IMR-90 (cell line): ENCODE measurements at regions not wholly inside any gene's neighbourhood (a gene's known extent, or its start where the extent isn't known, plus 50 kb on each side); places are given as distances from the start of the nearest gene placed in this dataset.

ENCODE experiments used
- ATAC-seq: fragments of 200-7000 bp; cut with Tn5 transposase; 2 replicates; pipeline ENCODE4 v1.9.1; 2020; ENCODE audit warnings: low read depth, mild to moderate bottlenecking, moderate library complexity
- BruUV-seq: library from RNA; stranded (reverse); fragments of 400-500 nt; replicated peaks from 2 replicates; lab custom pipeline; 2021; lab: Mats Ljungman, UMichigan
- CTCF ChIA-PET: fragments of 300-600 bp; formaldehyde crosslinking; extraction: SDS; loops from one replicate; lab custom pipeline; 2021; ENCODE audit warnings: antibody characterized with exemption; lab: Yijun Ruan, JAX
- POLR2A ChIA-PET: fragments of 300-600 bp; sonication (Branson Sonifier 250); formaldehyde crosslinking; loops from one replicate; lab custom pipeline; 2022; ENCODE audit warnings: antibody characterized with exemption; ENCODE audit not compliant: unreplicated experiment; lab: Charles Lee
- DNase-seq: peaks from one replicate; pipeline ENCODE4 v3.0.0; 2013
- H2AFZ ChIP-seq: replicated peaks from 2 replicates; pipeline ENCODE3; 2013; ENCODE audit warnings: low read length, mild to moderate bottlenecking; ENCODE audit not compliant: poor library complexity
- H2AK5ac ChIP-seq: 2 replicates; pipeline ENCODE4 v1.6.1; 2013; ENCODE audit warnings: low read depth, low read length, inconsistent platforms
- H2AK9ac ChIP-seq: replicated peaks from 2 replicates; pipeline ENCODE3; 2013; ENCODE audit warnings: mild to moderate bottlenecking, low read depth, low read length, moderate library complexity; ENCODE audit not compliant: poor library complexity
- H2BK120ac ChIP-seq: 2 replicates; pipeline ENCODE4 v1.6.1; 2013; ENCODE audit warnings: low read depth, low read length, inconsistent platforms
- H2BK15ac ChIP-seq: 3 replicates; pipeline ENCODE4 v1.6.1; 2013; ENCODE audit warnings: low read depth, low read length, inconsistent platforms
- H2BK20ac ChIP-seq: 2 replicates; pipeline ENCODE4 v1.6.1; 2013; ENCODE audit warnings: low read depth, mild to moderate bottlenecking, inconsistent platforms, low read length, moderate library complexity
- H2BK5ac ChIP-seq: 2 replicates; pipeline ENCODE4 v1.6.1; 2013; ENCODE audit warnings: mild to moderate bottlenecking, low read depth, low read length, inconsistent platforms; ENCODE audit not compliant: poor library complexity, severe bottlenecking
- H3K14ac ChIP-seq: replicated peaks from 2 replicates; pipeline ENCODE4 v1.6.1; 2013; ENCODE audit warnings: low read depth, low read length, inconsistent platforms
- H3K18ac ChIP-seq: 2 replicates; pipeline ENCODE4 v1.6.1; 2013; ENCODE audit warnings: low read depth, low read length, control low read depth
- H3K23ac ChIP-seq: 2 replicates; pipeline ENCODE4 v1.6.1; 2013; ENCODE audit warnings: low read depth, low read length, inconsistent platforms
- H3K27ac ChIP-seq: 2 replicates; pipeline ENCODE4 v1.5.1; 2013; ENCODE audit warnings: mild to moderate bottlenecking, control low read depth, low read length; ENCODE audit not compliant: insufficient read depth
- H3K27me3 ChIP-seq: 2 replicates; pipeline ENCODE4 v1.6.1; 2013; ENCODE audit warnings: low read length; ENCODE audit not compliant: control insufficient read depth, insufficient read depth
- H3K36me3 ChIP-seq: 2 replicates; pipeline ENCODE4 v1.6.1; 2013; ENCODE audit warnings: low read length, mixed read lengths; ENCODE audit not compliant: control insufficient read depth, insufficient read depth
- H3K4ac ChIP-seq: 2 replicates; pipeline ENCODE4 v1.6.1; 2013; ENCODE audit warnings: low read depth, low read length, inconsistent platforms
- H3K4me1 ChIP-seq: 2 replicates; pipeline ENCODE4 v1.6.1; 2013; ENCODE audit warnings: low read length, mixed read lengths; ENCODE audit not compliant: control insufficient read depth, insufficient read depth
- H3K4me2 ChIP-seq: 2 replicates; pipeline ENCODE4 v1.6.1; 2013; ENCODE audit warnings: low read depth, mild to moderate bottlenecking, control low read depth, low read length, moderate library complexity
- H3K4me3 ChIP-seq: 2 replicates; pipeline ENCODE4 v1.5.1; 2013; ENCODE audit warnings: low read depth, mild to moderate bottlenecking, control low read depth, low read length, moderate library complexity; ENCODE audit not compliant: insufficient read depth
- H3K56ac ChIP-seq: 2 replicates; pipeline ENCODE4 v1.6.1; 2013; ENCODE audit warnings: low read length, inconsistent platforms; ENCODE audit not compliant: insufficient read depth; ENCODE audit errors: extremely low read depth
- H3K79me1 ChIP-seq, 2 experiments: 2 replicates each; pipeline ENCODE4 v1.6.1; 2013; ENCODE audit warnings: low read length in 2 of 2, inconsistent platforms in 1 of 2, low read depth in 1 of 2
- H3K9ac ChIP-seq: 2 replicates; pipeline ENCODE4 v1.6.1; 2013; ENCODE audit warnings: low read depth, low read length, control low read depth
- H3K9me1 ChIP-seq: 2 replicates; pipeline ENCODE4 v1.6.1; 2013; ENCODE audit warnings: low read length, inconsistent platforms; ENCODE audit not compliant: insufficient read depth
- H3K9me3 ChIP-seq: 2 replicates; pipeline ENCODE4 v1.6.1; 2013; ENCODE audit warnings: low read length; ENCODE audit not compliant: control insufficient read depth, insufficient read depth
- H4K20me1 ChIP-seq: 2 replicates; pipeline ENCODE4 v1.6.1; 2013; ENCODE audit warnings: low read length, inconsistent platforms; ENCODE audit not compliant: insufficient read depth
- H4K5ac ChIP-seq: 2 replicates; pipeline ENCODE4 v1.6.1; 2013; ENCODE audit warnings: mild to moderate bottlenecking, low read depth, low read length, control low read depth
- H4K8ac ChIP-seq, 2 experiments: 2 replicates each; pipeline ENCODE4 v1.6.1; 2013; ENCODE audit warnings: low read depth in 2 of 2, low read length in 2 of 2, control low read depth in 1 of 2, inconsistent platforms in 1 of 2
- H4K91ac ChIP-seq: 2 replicates; pipeline ENCODE4 v1.6.1; 2013; ENCODE audit warnings: low read depth, low read length, inconsistent platforms; ENCODE audit not compliant: insufficient read depth
- BHLHE40 ChIP-seq: fragments of 150-350 bp; IDR thresholded peaks from 2 replicates; pipeline ENCODE4 v1.6.1; 2016; ENCODE audit warnings: mild to moderate bottlenecking, low read depth, low read length
- CHD1 ChIP-seq: IDR thresholded peaks from 2 replicates; pipeline ENCODE4 v1.6.1; 2012; ENCODE audit warnings: low read depth, low read length, improper control_type of control experiment
- CTCF ChIP-seq: conservative IDR thresholded peaks from 2 replicates; pipeline ENCODE4 v1.5.1; 2012; ENCODE audit warnings: mild to moderate bottlenecking, low read depth, low read length, improper control_type of control experiment
- ELK1 ChIP-seq: fragments of 150-350 bp; IDR thresholded peaks from 2 replicates; pipeline ENCODE4 v1.6.1; 2016; ENCODE audit warnings: low read depth, mild to moderate bottlenecking, low read length, moderate library complexity, borderline replicate concordance
- FOS ChIP-seq: fragments of 150-350 bp; IDR thresholded peaks from 2 replicates; pipeline ENCODE4 v1.6.1; 2016; ENCODE audit warnings: low read depth, low read length
- MAFK ChIP-seq: IDR thresholded peaks from 2 replicates; pipeline ENCODE4 v1.6.1; 2012; ENCODE audit warnings: low read depth, low read length, improper control_type of control experiment
- MAZ ChIP-seq: IDR thresholded peaks from 2 replicates; pipeline ENCODE4 v1.6.1; 2012; ENCODE audit warnings: low read depth, mild to moderate bottlenecking, low read length, improper control_type of control experiment, moderate library complexity, borderline replicate concordance
- MXI1 ChIP-seq: IDR thresholded peaks from 2 replicates; pipeline ENCODE4 v1.6.1; 2012; ENCODE audit warnings: low read depth, mild to moderate bottlenecking, low read length, moderate library complexity, borderline replicate concordance
- NFE2L2 ChIP-seq: fragments of 150-350 bp; IDR thresholded peaks from 2 replicates; pipeline ENCODE4 v1.6.1; 2016; ENCODE audit warnings: low read depth, mild to moderate bottlenecking, low read length
- RAD21 ChIP-seq: IDR thresholded peaks from 2 replicates; pipeline ENCODE4 v1.6.1; 2012; ENCODE audit warnings: low read length, improper control_type of control experiment
- RFX5 ChIP-seq: IDR thresholded peaks from 2 replicates; pipeline ENCODE4 v1.8.0; 2012; ENCODE audit warnings: low read depth, mild to moderate bottlenecking, low read length, moderate library complexity
- SMC3 ChIP-seq: fragments of 150-350 bp; IDR thresholded peaks from 2 replicates; pipeline ENCODE4 v1.6.1; 2016; ENCODE audit warnings: low read depth, mild to moderate bottlenecking, antibody characterized with exemption, low read length, moderate library complexity
- WGBS, 2 experiments: methylation state at CpG; one replicate each; pipeline versions ENCODE4 v1.1.5 to v1.1.7; 2013; ENCODE audit warnings: missing lambda C conversion rate in 2 of 2; ENCODE audit not compliant: insufficient read length in 1 of 2; ENCODE audit errors: extremely low coverage in 2 of 2; 5-methylcytosine and 5-hydroxymethylcytosine counted together
- dilution Hi-C: fragments of 300-500 bp; cut with HindIII; formaldehyde crosslinking; loops from one replicate; pipeline ENCODE4 v1.14.3; 2018; ENCODE audit warnings: low sequenced_read_pairs; ENCODE audit not compliant: unreplicated experiment
- in situ Hi-C: fragments of 300-500 bp; cut with MboI; formaldehyde crosslinking; loops from 3 replicates; pipeline ENCODE4 v1.14.3; 2019; ENCODE audit warnings: low sequenced_read_pairs, inconsistent platforms, mixed read lengths
- intact Hi-C: fragments of 100-400 bp; cut with micrococcal nuclease; formaldehyde crosslinking; loops from 2 replicates; pipeline ENCODE4 v1.10.0; 2022

- no peak overlapping the region for H3K27ac ChIP-seq
- CTCF ChIA-PET: interaction anchor here (0.7 kb wide), 1 partner anchor 1582 kb away, joined by 4 read pairs; no protein-coding TSS in a partner anchor
- H2AFZ ChIP-seq: no peak overlapping the region
- H3K4me3 ChIP-seq: no peak overlapping the region
- dilution Hi-C loops: no loop called here
- H4K5ac ChIP-seq: no peak overlapping the region
- no peaks in the 10 kb centered on the region for H3K4me1 ChIP-seq
- no peaks in the 10 kb centered on the region for H4K20me1 ChIP-seq
- POLR2A ChIA-PET: no interaction called here
- H2BK20ac ChIP-seq: no peak overlapping the region
- no peak overlapping the region for H3K14ac ChIP-seq
- WGBS, 2 experiments: no CpG with 5 or more reads among the region's 4 CpGs
- no peak overlapping the region for H3K4me2 ChIP-seq
- no peak overlapping the region for H4K8ac ChIP-seq
- no TSS peak for BruUV-seq
- no peak overlapping the region for H2AK5ac ChIP-seq
- no peak overlapping the region for H4K91ac ChIP-seq
- H3K9me3 ChIP-seq: 0 out of 2 replicates have a peak, but pooled peaks cover 4% of the 10 kb centered on the region
- DNase-seq: no peak
- H2BK5ac ChIP-seq: no peak overlapping the region
- no peaks in the 10 kb centered on the region for H3K9me1 ChIP-seq
- H3K9ac ChIP-seq: no peak overlapping the region
- H3K27me3 ChIP-seq: no peaks in the 10 kb centered on the region
- H3K79me1 ChIP-seq: no peaks in the 10 kb centered on the region
- H3K36me3 ChIP-seq: no peaks in the 10 kb centered on the region
- no peak overlapping the region for H2BK15ac ChIP-seq
- no peak overlapping the region for H3K4ac ChIP-seq
- no peak overlapping the region for H3K23ac ChIP-seq
- H2AK9ac ChIP-seq: no peak overlapping the region
- H3K18ac ChIP-seq: no peak overlapping the region
- intact Hi-C loops: loop anchor here (2.0 kb wide), 1 partner anchor 16 kb away; no protein-coding TSS in a partner anchor
- TF ChIP-seq RFX5: no peak
- TF ChIP-seq MAFK: no peak
- no peak for TF ChIP-seq RAD21
- no peak for TF ChIP-seq CTCF
- TF ChIP-seq MAZ: no peak
- no peak for TF ChIP-seq MXI1
- no peak for TF ChIP-seq BHLHE40
- TF ChIP-seq SMC3: no peak
- no peak for TF ChIP-seq CHD1
- no peak for TF ChIP-seq ELK1
- TF ChIP-seq FOS: no peak
- no peak for TF ChIP-seq NFE2L2
- no peak overlapping the region for H2BK120ac ChIP-seq
- no peak overlapping the region for H3K56ac ChIP-seq
- in situ Hi-C loops: no loop called here
- no peak for ATAC-seq
Measured at GRCh38 chr3:145518639-145519038, 642.3 kb downstream of the PLOD2 start.
